Gastroesophageal sphincter (tissue), 3 donors: ENCODE measurements at regions not wholly inside any gene's neighbourhood (a gene's known extent, or its start where the extent isn't known, plus 50 kb on each side); places are given as distances from the start of the nearest gene placed in this dataset.

Experiments used
- EP300 ChIP-seq: sonication (generic); formaldehyde crosslinking; IDR thresholded peaks from one replicate; pipeline ENCODE4 v1.6.1; 2017; ENCODE audit warnings: antibody characterized with exemption, mild to moderate bottlenecking
- POLR2A ChIP-seq, 2 donors: fragments of 450-650 bp; IDR thresholded peaks; one replicate each; pipeline ENCODE4 v1.6.1; 2017; ENCODE audit warnings: antibody characterized with exemption in 2 of 2, mild to moderate bottlenecking in 2 of 2, moderate library complexity in 1 of 2
- POLR2AphosphoS5 ChIP-seq: sonication (generic); formaldehyde crosslinking; IDR thresholded peaks from one replicate; pipeline ENCODE4 v1.6.1; 2017; ENCODE audit warnings: antibody characterized with exemption
- TF ChIP-seq, protein P1 (sequence below), 4 experiments: fragments of 200-600 bp in 2 of 4; fragments of 450-650 bp in 2 of 4; sonication (generic) in 1 of 4; IDR thresholded peaks; one replicate each; pipeline ENCODE4 v1.5.1; 2017 to 2019; ENCODE audit warnings: antibody characterized with exemption in 4 of 4, mild to moderate bottlenecking in 2 of 4, moderate library complexity in 2 of 4

DNA sequence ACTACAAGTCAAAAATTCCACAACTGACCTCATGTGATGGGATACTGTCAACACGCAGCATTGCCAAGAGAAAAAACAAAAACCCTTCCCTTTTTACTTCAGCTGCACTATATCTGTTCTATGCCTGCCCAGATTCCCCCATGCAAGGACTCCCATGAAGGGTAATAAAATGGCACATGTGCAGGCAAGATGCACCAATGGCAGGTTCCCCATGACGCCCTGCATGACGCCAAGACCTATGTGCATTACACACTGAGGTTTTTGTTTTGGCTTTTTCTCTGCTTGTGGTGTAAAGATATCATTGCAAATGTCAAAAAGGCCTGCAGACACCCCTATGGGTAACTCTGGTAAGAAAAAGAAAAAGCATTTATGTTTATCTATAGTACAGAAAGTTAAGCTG is 403.4 kb downstream of the HDGFL1 start:
- TF ChIP-seq, protein P1, sequence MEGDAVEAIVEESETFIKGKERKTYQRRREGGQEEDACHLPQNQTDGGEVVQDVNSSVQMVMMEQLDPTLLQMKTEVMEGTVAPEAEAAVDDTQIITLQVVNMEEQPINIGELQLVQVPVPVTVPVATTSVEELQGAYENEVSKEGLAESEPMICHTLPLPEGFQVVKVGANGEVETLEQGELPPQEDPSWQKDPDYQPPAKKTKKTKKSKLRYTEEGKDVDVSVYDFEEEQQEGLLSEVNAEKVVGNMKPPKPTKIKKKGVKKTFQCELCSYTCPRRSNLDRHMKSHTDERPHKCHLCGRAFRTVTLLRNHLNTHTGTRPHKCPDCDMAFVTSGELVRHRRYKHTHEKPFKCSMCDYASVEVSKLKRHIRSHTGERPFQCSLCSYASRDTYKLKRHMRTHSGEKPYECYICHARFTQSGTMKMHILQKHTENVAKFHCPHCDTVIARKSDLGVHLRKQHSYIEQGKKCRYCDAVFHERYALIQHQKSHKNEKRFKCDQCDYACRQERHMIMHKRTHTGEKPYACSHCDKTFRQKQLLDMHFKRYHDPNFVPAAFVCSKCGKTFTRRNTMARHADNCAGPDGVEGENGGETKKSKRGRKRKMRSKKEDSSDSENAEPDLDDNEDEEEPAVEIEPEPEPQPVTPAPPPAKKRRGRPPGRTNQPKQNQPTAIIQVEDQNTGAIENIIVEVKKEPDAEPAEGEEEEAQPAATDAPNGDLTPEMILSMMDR (IDR thresholded peaks at IDR 0.05): no peak
- TF ChIP-seq POLR2A (IDR thresholded peaks at IDR 0.05) (no peak), EP300 (no peak), POLR2AphosphoS5 (no peak)
